Embryonic facial prominence (tissue), 1 donor: ENCODE measurements at regions not wholly inside any gene's neighbourhood (a gene's known extent, or its start where the extent isn't known, plus 50 kb on each side); places are given as distances from the start of the nearest gene placed in this dataset.
"Not testable (repeated sequence)": the region's sequence is repeated elsewhere in the genome, so short reads cannot be mapped to it uniquely, and the experiment has no call there.

Experiments used
- DNase-seq: peaks from one replicate; pipeline ENCODE4 v3.0.0-alpha.2; 2016; ENCODE audit errors: extremely low spot score

GRCh38 chr1:30660241-30660640, 63.1 kb downstream of the MATN1 start:
- no peak for DNase-seq

DNA sequence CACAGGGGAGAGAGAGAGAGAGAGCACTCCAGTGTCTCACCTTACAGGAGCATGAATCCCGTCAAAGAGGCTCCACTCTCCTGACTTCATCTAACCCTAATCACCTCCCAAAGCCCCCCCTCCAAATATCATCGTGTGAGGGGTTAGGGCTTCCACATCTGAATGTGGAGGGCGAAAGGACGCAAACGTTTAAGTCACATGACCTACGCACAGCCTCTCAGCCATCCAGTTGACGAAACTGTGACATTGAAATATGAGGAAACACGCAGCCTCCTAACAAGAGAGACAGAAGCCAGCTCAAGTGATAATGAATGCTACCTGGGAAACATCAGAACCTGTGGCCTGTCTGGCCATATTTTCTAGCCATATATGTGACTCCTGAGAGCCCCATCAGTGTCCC, 63.7 kb downstream of the MATN1 start:
- no peak for DNase-seq

- not testable (repeated sequence) for DNase-seq
Observed at GRCh38 chr1:30658375-30658774, 65.0 kb downstream of the MATN1 start.

DNA sequence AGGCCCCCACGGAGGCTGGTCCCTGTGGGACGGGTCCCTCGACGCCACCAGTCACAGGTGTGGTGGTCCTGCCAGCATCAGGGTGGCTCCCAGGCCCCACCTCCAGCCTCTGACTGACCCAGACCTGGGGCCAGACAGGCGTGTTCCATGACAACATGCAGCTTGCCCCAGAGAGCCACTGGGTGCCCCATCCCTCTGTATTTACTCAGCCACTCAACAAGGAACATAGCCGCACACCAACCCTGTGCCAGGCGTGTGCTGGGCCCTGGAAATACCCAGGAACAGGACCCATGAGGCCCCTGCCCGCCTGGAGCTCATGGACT, 65.4 kb downstream of the MATN1 start:
- DNase-seq: no peak

DNA sequence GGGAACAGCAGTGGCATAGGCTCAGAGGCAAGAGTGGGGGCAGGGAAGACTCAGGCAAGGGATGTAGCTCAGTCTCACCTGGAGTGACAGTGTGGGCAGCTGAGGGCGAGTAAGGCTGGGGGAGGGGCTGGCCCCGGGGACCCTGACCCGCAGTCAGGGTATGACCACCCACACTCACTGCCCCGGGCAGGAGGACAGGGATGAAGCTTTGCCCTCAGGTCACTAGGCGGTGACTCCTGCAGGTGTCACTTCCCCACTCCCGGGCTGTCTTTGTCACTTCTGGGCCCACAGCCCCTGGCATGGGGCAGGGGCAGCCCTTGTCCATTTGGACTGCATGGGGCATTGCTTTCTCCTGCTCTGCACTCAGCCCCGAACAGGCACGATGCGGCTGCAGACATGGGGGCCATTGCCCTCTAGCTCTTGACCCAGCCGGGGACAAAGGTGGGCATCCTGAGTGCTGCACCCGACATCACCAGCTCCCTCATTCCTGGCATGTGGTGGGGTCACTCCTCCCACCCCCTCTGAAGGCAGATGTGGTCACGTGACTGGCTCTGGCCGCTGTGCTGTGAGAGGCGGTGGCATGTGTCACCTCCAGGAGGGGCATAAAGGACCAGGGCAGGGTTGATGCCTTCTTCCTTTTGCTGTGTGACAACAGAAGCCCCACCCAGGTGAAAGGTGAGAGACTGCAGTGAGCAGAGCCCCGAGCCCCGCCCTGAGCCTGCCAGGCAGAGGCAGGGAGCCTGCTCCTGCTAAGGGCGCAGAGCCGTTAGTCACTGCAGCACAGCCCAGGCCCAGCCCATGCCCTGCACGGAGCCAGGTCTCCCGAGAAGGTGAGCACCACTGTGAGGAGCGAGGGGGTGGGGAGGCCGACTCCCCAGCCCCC, 66.0 kb downstream of the MATN1 start:
- no peak for DNase-seq

DNA sequence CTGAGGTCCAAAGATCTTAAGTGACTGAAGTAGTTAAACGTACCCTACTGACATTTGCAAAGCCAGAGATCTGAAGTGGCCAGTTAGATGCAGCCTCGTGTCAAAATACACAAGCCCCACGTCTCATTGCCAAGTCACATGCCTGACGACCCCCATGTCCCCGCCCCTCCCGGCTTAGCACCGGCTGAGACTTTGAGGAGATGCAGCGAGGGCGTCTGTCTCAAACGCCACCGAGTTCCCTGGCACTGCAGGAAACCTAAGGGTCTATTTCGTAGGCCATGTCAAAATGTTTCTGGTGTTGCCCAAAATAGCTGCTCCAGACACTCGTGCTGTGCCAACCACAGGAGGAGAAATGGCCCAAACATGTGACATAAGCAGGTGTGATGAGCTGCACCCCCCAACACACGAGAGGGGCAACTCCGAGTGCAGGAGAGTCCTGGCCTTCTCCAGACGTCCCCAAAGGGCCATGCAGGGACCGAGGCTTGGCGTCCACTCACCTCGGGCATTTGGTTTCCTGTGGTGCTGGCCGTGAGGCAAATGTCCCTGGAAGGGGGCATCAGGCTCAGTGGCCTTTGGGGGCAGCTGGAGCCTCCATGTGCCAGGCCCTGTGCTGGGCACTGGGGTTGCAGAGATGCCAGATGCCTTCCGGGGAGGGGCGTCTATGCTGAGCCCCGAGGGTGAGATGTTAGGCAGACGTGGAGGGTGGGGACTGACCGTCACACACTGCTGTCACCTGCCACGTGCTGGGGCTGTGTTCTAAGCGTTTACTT, 67.0 kb downstream of the MATN1 start:
- no peak for DNase-seq

DNA sequence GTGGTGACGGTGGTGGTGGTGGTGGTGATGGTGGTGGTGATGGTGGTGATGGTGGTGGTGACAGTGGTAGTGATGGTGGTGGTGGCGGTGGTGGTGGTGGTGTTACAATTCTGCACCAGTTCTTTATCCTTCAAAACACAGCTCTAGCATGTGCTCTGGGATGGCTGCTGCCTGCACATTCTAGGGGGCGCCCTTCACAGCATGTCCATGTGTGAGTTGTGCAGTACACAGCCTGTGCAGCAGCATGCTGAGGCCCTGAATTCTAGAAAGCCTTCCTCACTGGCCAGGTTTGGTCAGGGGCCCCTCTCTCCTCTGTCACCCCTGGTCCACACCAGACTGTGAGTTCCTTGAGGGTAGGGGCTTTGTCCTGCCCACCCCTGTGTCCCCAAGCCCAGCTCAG, 67.7 kb downstream of the MATN1 start:
- DNase-seq: no peak

GRCh38 chr1:30654188-30654587, 69.2 kb downstream of the MATN1 start:
- DNase-seq: no peak

- no peak for DNase-seq
Observed at GRCh38 chr1:30652152-30652841, 71.1 kb downstream of the MATN1 start.

DNA sequence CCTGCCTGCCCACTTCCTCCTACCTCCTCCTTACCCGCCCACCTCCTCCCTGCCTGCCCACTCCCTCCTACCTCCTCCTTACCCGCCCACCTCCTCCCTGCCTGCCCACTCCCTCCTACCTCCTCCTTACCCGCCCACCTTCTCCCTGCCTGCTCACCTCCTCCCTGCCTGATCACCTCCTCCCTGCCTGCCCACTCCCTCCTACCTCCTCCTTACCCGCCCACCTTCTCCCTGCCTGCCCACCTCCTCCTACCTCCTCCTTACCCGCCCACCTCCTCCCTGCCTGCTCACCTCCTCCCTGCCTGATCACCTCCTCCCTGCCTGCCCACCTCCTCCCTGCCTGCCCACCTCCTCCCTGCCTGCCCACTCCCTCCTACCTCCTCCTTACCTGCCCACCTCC, 72.0 kb downstream of the MATN1 start:
- DNase-seq: not testable (repeated sequence)

DNA sequence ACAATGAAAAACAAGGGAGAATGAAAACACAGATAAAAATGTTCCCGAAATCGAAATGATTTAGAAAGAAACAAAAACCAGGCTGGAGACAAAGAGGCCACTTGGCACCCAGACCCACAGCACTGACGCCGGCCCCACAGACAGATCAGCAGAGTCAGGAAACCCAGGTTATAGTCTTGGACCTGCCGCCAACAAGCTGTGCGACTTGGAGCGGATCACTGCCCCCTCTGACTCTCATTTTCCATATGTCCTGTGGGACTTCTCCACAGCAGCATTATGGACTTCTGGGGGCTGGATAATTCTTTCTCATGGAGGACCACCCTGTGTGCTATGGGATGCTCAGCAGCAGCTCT, 72.4 kb downstream of the MATN1 start:
- no peak for DNase-seq

GRCh38 chr1:30650038-30650967, 73.1 kb downstream of the MATN1 start:
- DNase-seq: no peak

- DNase-seq: no peak
Observed at GRCh38 chr1:30649321-30649991, 73.9 kb downstream of the MATN1 start.

- DNase-seq: no peak
Observed at GRCh38 chr1:30648408-30649000, 74.9 kb downstream of the MATN1 start.

DNA sequence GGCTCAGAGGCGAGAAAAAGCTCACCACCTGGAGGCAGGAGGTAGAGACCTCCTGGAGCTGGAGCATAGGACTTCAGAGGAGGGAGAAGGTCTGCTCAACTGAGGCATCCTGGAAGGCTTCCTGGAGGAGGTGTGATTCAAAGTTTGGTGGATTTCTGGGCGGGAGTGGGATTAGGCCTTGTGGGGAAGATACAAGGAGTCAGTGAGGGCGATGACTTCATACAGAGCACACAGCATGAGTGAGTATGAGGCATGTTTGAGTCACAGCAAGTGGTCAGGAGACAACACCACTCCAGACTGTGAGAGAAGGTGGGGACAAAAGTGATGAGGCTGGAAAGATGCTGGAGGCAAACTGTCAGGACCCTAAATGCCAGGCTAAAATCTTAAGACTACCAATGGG, 77.6 kb downstream of the MATN1 start:
- no peak for DNase-seq

DNA sequence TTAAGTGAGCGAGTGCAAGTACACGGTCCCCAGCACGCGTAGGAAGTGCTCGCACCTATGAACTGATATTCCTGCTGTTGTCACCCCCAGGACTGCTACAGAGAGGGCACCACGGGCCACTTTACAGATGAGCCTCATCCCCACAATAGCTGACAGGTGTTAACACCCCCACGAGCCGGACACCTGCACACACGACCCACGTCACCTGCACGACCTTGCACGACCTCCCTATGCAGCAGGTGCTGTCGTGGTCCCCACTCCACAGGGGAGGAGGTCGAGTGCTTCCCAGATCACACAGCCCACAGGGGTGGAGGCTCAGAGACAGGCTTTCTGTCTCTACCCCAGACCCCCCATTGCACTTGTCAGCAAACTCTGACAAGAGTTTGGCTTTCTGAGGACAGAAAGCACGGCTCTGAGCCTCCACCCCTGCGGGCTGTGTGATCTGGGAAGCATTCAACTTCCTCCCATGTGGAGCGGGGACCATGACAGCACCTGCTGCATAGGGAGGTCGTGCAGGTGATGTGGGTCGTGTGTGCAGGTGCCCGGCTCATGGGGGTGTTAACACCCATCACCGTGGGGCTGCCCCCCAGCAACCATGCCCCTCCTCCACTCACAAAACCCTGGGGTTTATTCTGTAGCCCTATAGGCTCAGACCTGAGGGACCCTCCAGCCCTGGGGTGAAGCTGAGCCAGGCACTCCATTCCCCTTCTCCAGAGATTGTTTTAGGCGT, 80.8 kb downstream of the MATN1 start:
- DNase-seq: no peak

DNA sequence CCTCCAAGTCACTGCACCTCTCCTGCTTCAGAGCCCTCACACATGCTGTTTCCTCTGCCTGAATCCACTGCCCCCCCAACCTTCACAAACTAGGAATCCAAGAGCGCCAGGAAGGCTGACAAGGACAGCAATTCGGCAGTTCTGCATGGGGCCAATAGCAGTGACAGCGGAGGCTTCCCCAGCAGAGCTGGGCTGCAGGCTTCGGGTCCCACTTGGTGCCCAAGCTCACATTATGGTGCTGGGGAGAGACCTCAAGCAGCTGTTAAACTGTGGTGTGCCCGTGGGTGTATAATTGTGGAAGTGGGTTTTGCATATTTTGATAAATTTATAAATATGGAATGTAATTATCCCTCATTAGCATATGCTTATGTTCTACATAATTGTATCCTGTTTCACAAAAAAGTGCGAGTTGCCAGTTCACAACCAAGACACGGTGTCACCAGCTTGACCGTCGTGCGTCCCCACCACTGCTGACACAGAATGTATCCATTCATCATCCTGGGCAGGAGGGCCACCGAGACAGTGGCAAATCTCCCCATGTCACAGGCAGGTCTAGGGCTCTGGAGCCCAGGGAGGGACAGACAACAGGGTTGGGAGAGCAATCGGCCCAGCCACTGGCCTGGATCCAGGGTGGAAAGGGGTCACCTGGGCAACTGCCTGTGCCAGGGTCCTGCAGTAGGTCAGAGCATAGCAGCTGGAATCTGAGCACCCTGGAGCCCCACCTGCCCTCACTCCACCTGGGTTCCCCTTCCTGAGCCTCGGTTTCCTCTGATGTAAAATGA, 81.6 kb downstream of the MATN1 start:
- DNase-seq: no peak

DNA sequence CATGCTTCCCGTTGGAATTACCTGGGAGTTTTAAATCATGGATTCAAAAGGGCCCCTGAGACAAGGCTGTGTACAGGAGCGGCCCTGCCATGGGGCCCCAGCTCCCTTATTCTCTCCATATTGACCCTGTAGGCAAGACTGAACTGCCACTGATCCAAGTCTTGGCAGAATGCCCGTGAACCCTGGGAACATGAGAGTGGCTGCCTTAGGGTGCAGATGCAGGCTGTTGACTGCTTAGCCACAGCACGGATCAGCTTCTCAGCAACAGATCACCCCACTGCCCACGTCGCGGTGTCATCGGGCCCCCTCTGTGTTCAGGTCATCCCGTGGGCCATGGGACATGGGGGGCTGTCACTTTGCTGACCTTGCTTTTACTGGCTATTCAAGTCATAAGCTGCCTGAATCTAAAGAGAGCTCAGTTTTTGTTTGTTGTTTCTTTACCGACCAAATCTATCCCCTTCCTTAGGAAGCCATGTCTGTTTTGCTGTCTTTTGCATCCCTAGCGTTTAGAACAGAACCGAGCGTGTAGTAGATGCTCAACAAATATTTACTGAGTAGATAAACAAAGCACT, 83.4 kb downstream of the MATN1 start:
- DNase-seq: no peak

DNA sequence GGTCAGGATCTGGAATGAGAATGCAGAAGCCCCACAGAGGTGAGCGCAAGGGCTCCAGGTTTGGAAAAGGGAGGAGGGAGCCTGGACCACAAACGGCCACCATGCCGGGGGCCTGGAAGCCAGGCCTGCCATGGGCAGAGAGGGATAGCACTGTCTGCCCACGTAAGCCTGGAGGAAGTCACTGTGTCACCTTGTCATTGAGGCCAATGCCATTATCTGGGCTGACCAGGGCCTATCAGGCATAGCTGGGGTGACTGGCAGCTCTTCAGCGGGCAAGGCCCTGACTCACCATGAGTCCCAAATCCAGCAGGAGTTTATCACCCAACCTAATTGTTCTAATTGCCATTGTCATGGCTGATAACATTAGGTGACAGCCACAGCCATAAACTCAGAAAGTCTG, 84.6 kb downstream of the MATN1 start:
- DNase-seq: no peak
